ENCODE measurements at regions not wholly inside any gene's neighbourhood (a gene's known extent, or its start where the extent isn't known, plus 50 kb on each side); places are given as distances from the start of the nearest gene placed in this dataset.

GRCh38 chr19:46959894-46960556 is 59.6 kb upstream of the NPAS1 start:
- no peaks in the 10 kb centered on the region for H3K27me3 ChIP-seq
- no peak overlapping the region for H3K4me3 ChIP-seq
- H3K36me3 ChIP-seq = no peaks in the 10 kb centered on the region
- no peak for TF ChIP-seq CTCF (IDR thresholded peaks at IDR 0.05)
- no peak for TF ChIP-seq POLR2AphosphoS5 (IDR thresholded peaks at IDR 0.05; ENCODE audit: insufficient read depth in 1 of 2, low read depth in 1 of 2)
- TF ChIP-seq POLR2A (IDR thresholded peaks at IDR 0.05) = no peak
- intact Hi-C loops (cut with DNase I) = no loop called here
- H3K27ac ChIP-seq = no peak overlapping the region
- no peak for DNase-seq (ENCODE audit: extremely low spot score in 2 of 2)
- no peaks in the 10 kb centered on the region for H3K9me3 ChIP-seq
- H3K4me1 ChIP-seq = peaks cover 39% of the 10 kb centered on the region

GRCh38 chr19:46962030-46962570 is 57.5 kb upstream of the NPAS1 start:
- no peak overlapping the region for H3K27ac ChIP-seq
- TF ChIP-seq POLR2A (IDR thresholded peaks at IDR 0.05) (no peak), CTCF (IDR thresholded peaks at IDR 0.05) (no peak), POLR2AphosphoS5 (IDR thresholded peaks at IDR 0.05; ENCODE audit: insufficient read depth in 1 of 2, low read depth in 1 of 2) (no peak)

GRCh38 chr19:46963093-46963734 is 56.4 kb upstream of the NPAS1 start:
- Histone ChIP-seq H3K9me3 (no peaks in the 10 kb centered on the region), H3K4me1 (peaks cover 30% of the 10 kb centered on the region), H3K4me3 (no peak overlapping the region), H3K27ac (no peak overlapping the region), H3K36me3 (no peaks in the 10 kb centered on the region), H3K27me3 (no peaks in the 10 kb centered on the region)
- no peak for TF ChIP-seq POLR2A (IDR thresholded peaks at IDR 0.05)
- intact Hi-C loops (cut with DNase I) = no loop called here
- no peak for DNase-seq (ENCODE audit: extremely low spot score in 2 of 2)

More at GRCh38 chr19:46962030-46962570, 57.5 kb upstream of the NPAS1 start:
- intact Hi-C loops (cut with DNase I) = no loop called here
- no peaks in the 10 kb centered on the region for H3K9me3 ChIP-seq
- H3K4me3 ChIP-seq = no peak overlapping the region
- no peaks in the 10 kb centered on the region for H3K27me3 ChIP-seq
- peaks cover 29% of the 10 kb centered on the region for H3K4me1 ChIP-seq
- DNase-seq (ENCODE audit: extremely low spot score in 2 of 2) = no peak
- no peaks in the 10 kb centered on the region for H3K36me3 ChIP-seq

GRCh38 chr19:46967578-46968032 is 52.0 kb upstream of the NPAS1 start:
- H3K27me3 ChIP-seq = no peaks in the 10 kb centered on the region
- TF ChIP-seq CTCF (IDR thresholded peaks at IDR 0.05) = no peak
- TF ChIP-seq POLR2AphosphoS5 (IDR thresholded peaks at IDR 0.05; ENCODE audit: insufficient read depth in 1 of 2, low read depth in 1 of 2) = peak; percentile 25 to 69
- DNase-seq (ENCODE audit: extremely low spot score in 2 of 2) = no peak
- no peak overlapping the region for H3K4me3 ChIP-seq
- intact Hi-C loops (cut with DNase I) = no loop called here
- H3K36me3 ChIP-seq = peaks cover 0 to 7% of the 10 kb centered on the region in 2 donors
- no peak overlapping the region for H3K27ac ChIP-seq
- H3K9me3 ChIP-seq = no peaks in the 10 kb centered on the region
- H3K4me1 ChIP-seq = peaks cover 35% of the 10 kb centered on the region

All from vagina (tissue), 2 donors.